C4-2B (cell line): ENCODE measurements at regions not wholly inside any gene's neighbourhood (a gene's known extent, or its start where the extent isn't known, plus 50 kb on each side); places are given as distances from the start of the nearest gene placed in this dataset.

Source experiments
- CTCF ChIP-seq: fragments of 450-650 bp; conservative IDR thresholded peaks from 2 replicates; pipeline ENCODE4 v1.5.1; 2017; ENCODE audit warnings: mild to moderate bottlenecking
- ZFX ChIP-seq: fragments of 450-650 bp; IDR thresholded peaks from 2 replicates; pipeline ENCODE4 v1.6.1; 2017

GRCh38 chr22:48199667-48200066, 1437.2 kb downstream of the TBC1D22A start:
- no peak for TF ChIP-seq CTCF
- TF ChIP-seq ZFX, result no peak
